ENCODE measurements at regions not wholly inside any gene's neighbourhood (a gene's known extent, or its start where the extent isn't known, plus 50 kb on each side); places are given as distances from the start of the nearest gene placed in this dataset.
"Not testable (repeated sequence)": the region's sequence is repeated elsewhere in the genome, so short reads cannot be mapped to it uniquely, and the experiment has no call there.

DNA sequence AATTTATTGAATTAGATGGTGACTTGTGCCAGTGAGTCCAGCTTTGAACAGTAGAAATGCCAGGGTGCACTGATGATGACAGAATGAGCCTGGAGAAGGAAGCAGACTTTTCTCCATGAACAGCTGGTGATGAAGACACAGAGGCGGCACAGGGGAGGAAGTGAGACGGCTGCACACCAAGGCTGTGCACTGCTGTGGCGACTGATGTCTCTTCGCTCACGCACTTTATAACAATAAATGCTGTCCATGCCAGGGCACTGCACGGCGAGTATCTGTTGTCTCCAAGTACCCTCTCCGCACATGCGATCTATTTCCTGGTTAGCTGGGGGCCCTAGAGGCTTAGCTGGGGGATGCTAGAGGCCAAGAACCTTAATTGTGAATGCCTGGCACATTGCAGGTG, 175.2 kb downstream of the TMEM200C start:
- no peak for DNase-seq (ENCODE audit: low read depth)

DNA sequence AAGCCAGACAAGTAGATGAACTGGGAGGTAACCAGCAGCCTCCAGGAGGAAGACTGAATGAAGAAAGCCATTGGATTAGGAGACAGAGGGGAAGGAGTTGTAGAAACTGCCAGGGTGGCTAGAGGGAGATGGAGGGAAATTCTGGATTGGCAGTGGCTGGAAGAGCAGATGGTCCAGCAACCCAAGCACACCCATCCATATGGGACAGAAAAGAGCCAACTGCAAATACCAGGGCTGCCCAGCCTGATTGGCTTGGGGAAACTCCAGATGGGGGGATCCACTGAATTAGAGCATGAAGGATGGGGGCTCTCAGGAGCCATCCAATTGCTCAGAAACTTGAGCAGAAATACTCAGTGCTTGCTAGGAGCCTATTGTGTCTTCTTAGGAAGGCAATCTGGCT, 173.5 kb upstream of the EPB41L3 start:
- no peak for DNase-seq (ENCODE audit: low read depth)

DNA sequence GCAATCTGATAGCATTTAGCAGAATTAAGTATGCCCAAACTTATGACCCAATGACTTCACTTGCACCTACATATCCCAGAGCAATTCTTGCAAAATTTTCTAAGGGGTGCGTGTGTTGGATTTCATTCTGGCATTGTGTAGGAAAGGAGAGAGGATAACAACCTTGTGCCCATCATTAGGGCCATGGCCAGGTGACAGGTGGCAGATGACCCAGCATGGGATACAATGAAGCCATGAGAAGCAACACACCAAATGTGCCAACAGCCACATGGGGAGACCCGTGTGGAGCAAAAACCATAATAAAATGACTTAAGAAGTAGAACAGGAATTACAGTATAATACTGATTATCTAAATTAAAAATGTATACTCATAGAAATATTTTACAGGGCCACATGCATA, 166.9 kb upstream of the EPB41L3 start:
- DNase-seq (ENCODE audit: low read depth) = no peak

DNA sequence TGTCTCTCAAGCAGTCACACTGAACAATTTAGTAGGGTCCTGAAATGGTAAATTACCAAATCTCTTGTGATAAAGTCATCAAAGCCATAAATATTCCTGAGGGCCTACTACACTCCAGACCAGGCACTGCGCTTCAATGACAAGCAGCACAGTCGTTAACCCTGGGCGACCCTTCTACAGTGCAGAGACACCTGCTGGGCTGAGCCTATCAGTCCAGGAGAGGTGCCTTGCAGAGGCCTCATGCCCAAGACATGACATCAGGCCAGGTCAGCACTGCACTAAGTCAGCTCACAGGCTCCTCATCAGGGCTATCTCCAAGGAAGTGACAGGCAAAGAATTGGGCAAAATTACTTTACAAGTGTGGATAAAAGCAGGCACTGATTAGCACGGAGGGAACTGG, 166.4 kb upstream of the EPB41L3 start:
- DNase-seq (ENCODE audit: low read depth) = no peak

DNA sequence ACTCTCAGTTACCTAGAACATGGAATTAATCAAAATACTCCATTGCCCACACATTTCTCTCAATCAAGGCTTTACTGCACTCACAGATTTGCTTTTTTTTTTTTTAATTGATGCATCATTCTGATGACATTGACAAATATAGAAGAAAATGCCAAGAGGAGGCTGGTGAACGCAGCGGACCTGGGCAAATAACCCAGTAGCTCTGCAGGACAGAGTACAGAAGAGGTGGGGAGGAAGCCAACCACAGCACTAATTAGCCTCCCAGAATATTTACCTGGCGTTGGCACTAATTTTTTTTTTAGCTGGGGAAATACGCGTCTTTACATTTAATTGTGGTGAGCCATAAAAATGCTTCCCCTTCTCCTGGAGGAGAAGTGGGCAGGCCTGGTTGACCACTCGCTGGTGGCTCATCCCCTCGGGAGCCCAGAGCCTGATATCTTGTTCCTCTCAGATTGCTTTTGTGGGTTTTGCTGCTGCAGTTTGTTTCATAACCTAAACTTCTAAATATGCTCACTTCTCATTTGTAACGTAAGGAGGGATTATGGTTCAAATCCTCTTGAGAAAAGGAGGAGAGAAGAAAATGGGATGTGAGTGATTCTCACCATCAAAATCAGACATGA, 165.8 kb upstream of the EPB41L3 start:
- no peak for DNase-seq (ENCODE audit: low read depth)

- no peak for DNase-seq (ENCODE audit: low read depth)
Observed at GRCh38 chr18:5707586-5707985, 163.8 kb upstream of the EPB41L3 start.

DNA sequence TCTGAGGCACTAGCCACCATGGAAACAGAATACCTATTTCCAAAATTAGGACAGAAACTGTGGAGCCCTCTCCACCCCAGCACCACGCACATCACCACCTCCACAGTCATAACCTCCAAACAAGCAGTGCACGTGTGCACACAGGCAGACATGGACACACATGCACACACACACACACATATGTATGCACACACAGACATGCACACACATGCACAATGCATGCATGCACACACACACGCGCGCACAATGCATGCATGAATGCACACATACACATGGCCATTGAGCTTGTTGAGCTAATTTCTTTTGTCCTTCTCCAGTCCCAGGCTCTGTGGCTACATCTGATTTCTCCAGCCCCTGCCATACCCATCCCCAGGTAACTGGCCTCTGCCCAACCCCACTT, 161.6 kb upstream of the EPB41L3 start:
- no peak for DNase-seq (ENCODE audit: low read depth)

GRCh38 chr18:5704847-5705246, 161.1 kb upstream of the EPB41L3 start:
- no peak for DNase-seq (ENCODE audit: low read depth)

GRCh38 chr18:5702016-5702415, 158.2 kb upstream of the EPB41L3 start:
- not testable (repeated sequence) for DNase-seq (ENCODE audit: low read depth)

- DNase-seq (ENCODE audit: low read depth) = no peak
Observed at GRCh38 chr18:5693699-5694294, 150.0 kb upstream of the EPB41L3 start.

GRCh38 chr18:5678779-5679406, 135.1 kb upstream of the EPB41L3 start:
- DNase-seq (ENCODE audit: low read depth) = no peak

DNA sequence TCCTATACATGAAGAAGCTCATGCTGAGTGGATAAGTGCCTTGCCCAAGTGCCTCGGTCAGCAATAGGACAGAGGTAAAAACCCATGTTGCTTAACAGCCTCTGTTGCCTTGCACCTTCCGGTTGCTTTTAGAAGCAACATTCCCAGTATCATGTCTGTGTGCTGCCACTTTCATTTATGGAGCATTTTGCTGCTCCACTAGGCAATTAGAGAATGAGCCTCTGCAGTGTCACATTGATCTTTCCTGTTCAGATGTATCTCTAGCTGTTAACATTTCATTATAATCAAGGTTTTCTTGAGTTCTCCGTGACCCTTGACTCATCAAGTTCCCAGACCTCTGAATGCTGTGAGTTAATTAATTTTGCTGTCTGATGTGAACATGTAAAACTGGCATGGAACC, 134.5 kb upstream of the EPB41L3 start:
- no peak for DNase-seq (ENCODE audit: low read depth)

- DNase-seq (ENCODE audit: low read depth) = no peak
Observed at GRCh38 chr18:5673616-5674015, 129.8 kb upstream of the EPB41L3 start.

GRCh38 chr18:5669585-5669984, 125.8 kb upstream of the EPB41L3 start:
- DNase-seq (ENCODE audit: low read depth) = no peak

DNA sequence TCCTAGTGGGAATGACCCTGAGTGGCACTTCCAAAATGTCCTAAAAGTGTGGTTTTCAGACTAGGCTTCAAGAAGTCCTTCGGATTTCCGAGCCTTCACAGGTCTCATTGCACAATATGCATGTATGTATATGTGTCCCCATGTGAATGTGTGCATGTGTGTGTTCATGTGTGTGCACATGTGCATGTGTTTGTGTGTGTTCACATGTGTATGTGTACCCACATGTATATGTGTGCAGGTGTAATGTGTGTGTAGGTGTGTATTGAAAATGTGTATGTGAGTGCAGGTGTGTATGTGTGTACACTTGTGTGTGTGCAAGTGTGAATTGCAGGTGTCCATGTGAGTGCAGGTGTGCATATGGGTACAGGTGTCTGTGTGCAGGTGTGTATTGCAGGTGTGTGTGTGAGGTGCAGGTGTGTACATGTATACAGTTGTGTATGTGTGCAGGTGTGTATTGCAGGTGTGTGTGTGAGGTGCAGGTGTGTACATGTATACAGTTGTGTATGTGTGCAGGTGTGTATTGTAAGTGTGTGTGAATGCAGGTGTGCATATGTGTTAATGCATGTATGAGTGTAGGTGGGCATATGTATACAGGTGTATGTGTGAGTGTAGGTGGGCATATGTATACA, 124.4 kb upstream of the EPB41L3 start:
- no peak for DNase-seq (ENCODE audit: low read depth)

DNA sequence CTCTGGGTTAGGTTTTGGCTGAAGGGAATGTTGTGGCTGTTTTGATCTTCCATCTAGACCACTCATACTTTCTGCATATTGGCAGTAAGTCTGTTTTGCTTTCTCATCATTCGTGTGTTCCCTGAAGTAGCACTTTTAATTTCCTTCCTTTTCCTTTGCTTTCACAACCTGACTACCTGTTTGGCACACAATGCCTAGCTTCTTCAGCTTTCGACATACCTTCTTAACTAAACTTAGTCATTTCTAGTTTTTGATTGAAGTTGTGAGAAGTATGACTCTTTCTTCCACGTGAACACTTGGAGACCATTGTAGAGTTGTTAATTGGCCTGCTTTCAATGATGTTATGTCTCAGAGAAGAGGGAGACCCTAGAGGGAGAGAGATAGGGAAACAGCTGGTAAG, 123.6 kb upstream of the EPB41L3 start:
- no peak for DNase-seq (ENCODE audit: low read depth)

GRCh38 chr18:5662586-5663090, 118.8 kb upstream of the EPB41L3 start:
- DNase-seq (ENCODE audit: low read depth) = no peak

DNA sequence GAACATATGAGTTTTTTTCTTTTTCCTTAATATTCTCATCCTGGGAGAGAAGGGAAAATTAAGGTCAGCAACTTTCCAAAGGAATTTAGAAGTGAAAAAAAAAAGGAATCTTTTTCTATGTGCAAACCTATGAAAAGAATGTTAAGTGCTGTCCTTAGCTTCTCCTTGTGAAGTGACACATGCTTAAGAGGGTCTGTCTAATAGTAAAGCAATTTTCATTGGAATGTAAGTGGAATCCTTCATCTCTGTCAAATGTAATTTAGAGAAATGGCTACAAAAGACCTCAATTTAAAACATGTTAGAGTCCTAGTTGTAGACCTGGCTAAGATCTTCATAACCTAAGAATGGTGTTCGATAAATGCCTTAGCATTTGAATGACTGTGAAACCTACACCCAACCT, 117.4 kb upstream of the EPB41L3 start:
- no peak for DNase-seq (ENCODE audit: low read depth)

- no peak for DNase-seq (ENCODE audit: low read depth)
Observed at GRCh38 chr18:5653802-5654201, 110.0 kb upstream of the EPB41L3 start.

- no peak for DNase-seq (ENCODE audit: low read depth)
Observed at GRCh38 chr18:5651736-5652135, 107.9 kb upstream of the EPB41L3 start.

DNA sequence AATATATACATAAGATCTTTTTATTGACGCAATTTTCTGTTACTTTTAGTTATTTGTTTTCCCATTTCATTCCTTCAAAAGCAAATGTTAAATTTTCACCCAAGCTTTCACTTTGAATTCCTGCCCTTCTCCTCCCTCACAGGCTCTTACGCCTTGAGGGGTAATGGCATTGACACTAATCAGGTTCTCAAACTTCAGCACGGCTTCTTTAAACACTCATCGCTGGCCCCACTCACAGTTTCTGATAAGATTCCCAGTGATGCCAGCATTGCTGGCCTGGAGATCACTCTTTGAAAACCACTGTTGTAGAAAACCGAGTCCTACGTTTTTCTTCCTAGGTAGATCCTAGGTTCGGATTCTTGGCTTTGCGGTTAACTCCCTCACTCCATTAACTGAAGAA, 105.6 kb upstream of the EPB41L3 start:
- DNase-seq (ENCODE audit: low read depth) = no peak

DNA sequence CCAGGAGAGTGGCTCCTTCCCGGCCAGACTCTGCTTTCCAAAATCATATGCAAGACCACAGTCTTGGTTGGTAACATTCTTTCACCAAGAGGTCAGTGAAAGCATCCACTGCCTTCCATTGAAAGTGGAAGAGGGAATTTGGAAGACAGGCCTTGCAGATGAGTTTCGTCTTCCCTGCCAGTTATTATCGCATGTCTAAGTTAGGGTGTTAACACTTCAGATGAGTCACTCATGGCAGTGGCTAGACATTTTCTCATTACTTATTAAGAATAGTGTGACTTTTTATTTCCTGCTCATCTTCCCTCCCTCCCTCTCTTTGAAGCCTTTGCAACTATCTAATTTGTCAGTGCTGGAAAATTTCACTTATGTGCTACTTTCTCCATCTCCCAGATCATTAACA, 102.9 kb upstream of the EPB41L3 start:
- DNase-seq (ENCODE audit: low read depth) = no peak

- no peak for DNase-seq (ENCODE audit: low read depth)
Observed at GRCh38 chr18:5643288-5643687, 99.5 kb upstream of the EPB41L3 start.
